Limb (tissue), 2 donors: ENCODE measurements at regions not wholly inside any gene's neighbourhood (a gene's known extent, or its start where the extent isn't known, plus 50 kb on each side); places are given as distances from the start of the nearest gene placed in this dataset.

Experiments used
- DNase-seq, 2 donors: peaks; one replicate each; pipeline ENCODE4 v3.0.0-alpha.2; 2016; ENCODE audit errors: extremely low spot score in 2 of 2

- no peak for DNase-seq
Measured at GRCh38 chr18:56175330-56176001, 462.9 kb downstream of the TXNL1 start.

- no peak for DNase-seq
Measured at GRCh38 chr18:56173542-56174220, 464.7 kb downstream of the TXNL1 start.

DNA sequence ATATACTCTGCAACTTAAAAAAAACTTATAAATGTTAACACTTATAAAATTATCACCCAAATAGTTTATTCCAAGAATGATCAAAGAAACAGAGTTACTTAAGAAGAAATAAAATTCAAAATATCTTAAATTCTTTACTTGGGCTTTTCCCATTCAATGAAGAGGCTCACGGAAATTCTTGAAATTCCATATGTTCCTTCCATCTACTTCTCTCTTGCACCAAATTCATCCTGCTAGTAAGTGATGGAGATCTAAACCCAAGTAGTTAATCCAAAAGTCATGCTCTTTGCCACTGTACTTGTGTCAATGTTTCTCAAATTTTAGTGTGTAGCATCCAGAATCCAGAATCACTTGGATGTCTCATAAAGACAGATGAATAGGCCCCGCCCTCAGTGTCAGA lies 465.9 kb downstream of the TXNL1 start:
- no peak for DNase-seq

DNA sequence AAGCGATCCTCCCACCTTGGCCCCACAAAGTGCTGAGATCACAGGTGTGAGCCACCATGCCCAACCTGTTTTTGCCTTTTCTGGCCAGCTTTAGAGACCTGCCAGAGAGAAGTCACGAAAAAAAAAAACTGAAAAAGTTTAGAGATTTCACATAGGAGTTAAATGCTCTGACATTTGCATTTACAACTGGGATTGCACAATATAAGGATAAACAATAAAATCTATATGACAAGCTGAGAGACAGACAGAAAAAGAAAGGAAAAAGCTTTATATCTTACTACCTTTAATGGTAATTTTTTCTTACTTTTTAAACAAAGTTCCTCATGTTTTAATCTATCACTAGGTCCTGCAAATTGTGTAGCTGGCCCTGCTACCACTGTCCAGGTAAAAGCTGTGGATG lies 466.5 kb downstream of the TXNL1 start:
- DNase-seq: no peak

- DNase-seq: no peak
Measured at GRCh38 chr18:56168049-56168781, 470.2 kb downstream of the TXNL1 start.

DNA sequence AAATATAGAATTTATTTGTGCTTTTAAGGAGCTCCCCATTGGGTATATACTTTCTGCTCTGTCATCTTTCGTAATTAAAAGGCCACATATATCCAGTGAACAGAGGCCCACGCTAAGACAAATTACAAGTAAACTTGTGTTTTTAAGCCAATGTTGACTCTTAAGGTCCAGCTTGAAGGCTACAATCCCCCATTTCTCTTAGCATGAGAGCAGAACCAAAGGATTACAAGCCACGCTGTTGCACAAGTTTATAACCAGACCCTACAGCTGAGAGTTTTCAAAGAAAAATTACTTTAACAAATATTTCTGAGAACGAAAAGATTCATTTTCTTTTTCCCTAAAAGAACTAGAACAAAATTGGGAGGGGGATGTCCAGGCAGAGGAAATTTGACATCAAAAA lies 471.0 kb downstream of the TXNL1 start:
- DNase-seq: no peak

- no peak for DNase-seq
Measured at GRCh38 chr18:56166914-56167313, 471.5 kb downstream of the TXNL1 start.

DNA sequence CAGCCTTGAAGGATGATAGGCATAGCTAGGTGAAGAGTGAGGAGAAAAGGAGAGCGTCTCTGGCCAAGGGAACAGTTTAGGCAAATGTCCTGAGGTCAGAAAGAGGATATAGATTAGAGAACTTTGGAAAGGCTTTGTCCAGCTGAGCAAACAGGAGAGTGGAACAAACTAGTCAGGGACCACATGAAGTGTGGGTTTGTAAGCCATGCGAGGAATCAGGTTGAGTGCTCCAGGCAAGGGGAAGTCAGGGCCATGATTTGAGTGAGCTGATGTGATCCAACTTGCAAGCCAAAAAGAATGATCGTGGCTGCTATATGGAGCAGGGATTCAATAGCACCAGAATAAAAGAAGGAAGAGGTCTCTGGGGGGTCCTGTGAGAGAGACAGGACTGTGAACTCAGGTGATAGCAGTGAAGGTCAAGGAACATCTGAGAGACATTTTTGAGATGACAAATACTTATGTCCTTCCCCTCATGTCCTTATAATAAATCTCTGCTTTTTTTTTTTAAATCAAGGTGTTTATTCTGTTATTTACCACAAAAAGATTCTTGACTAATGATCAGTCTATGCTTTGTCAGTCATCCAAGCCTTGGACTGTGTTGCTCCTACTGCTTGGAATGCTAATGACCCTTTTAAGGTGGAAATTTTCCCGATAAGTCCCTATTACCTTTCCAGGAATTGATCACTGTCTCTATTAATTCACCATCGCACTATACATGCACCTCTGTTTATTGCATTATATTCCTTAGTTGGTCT lies 472.6 kb downstream of the TXNL1 start:
- DNase-seq: no peak

DNA sequence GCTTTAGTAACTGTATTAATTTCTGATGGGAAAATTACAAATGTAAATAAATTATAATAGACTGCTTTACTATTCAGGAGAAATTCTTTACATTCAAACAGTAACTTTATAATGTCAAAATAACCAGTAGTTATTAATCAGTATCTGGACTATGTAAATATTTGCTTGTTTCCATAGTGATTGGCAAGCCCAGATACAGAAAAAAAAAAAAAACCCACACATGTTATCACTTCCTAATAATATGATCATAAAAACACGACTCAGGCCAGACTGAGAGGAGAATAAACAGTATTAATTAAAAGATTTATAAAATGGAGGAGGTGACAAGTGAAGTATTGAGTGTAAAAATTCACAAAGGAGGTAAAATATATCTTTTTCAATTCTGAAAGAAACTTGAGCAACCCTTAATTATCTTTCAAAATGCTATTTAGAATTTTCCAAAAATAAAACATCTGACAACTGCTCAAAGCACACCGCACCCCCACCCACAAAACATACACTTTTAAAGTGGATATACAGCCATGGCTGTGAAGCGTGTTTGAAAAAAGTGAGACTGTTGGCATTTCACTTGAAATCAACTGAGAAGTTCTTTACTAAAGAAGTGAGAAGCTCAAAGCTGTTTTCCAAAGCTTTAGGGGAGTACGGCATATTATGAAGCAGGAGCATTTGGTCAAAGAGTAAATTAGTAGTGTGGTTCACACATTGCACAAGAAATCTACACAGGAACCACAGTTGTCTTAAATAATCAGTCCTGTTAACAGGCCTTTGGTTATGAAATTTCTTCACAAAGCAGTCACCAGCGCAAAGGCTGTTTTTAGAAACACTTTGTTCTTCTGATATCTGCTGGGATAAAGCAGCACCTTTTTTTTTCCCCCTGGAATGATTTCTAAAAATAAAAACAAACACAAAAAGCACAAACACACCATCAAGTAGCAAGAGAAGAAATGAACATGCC lies 475.8 kb downstream of the TXNL1 start:
- DNase-seq: peak in 1 of 2 donors; percentile 56

- peak in 1 of 2 donors; percentile 27 for DNase-seq
Measured at GRCh38 chr18:56161566-56162260, 476.7 kb downstream of the TXNL1 start.

DNA sequence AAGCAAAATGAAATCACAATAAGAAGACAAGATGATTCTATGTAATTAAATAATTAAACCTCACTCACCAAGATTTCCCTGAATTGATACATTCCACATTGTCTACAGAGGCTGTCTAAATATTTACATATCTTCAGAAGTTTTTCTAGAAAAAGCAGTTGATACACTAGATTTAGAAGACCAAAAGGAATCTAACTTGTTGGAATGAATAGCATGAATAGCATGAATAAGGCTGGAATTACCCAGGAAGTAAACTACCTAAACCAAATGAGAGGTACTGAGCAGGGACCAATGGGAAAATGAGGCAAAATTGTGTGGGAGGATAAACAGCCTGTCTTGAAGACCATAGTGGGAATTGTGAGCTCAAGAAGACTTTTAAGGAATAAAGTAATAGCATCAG lies 479.7 kb downstream of the TXNL1 start:
- no peak for DNase-seq

DNA sequence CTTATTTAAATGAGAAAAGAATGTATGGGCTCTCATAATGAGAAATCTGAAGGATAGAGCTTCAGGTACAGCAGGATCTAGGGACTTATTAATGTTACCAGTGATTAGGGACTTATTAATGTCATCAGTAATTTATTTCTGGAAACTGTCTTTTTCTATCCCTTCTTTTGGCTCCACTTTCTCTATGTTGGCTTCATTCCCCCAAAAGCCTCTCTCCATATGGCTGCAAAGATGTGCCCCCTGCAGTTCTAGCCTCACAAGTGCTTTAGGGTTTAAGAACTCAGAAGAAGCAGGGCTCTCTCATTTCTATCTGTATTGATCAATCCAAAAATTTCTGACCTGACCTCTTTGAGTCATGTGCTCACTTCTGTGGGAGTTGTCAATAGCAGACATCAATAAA lies 480.9 kb downstream of the TXNL1 start:
- no peak for DNase-seq

GRCh38 chr18:56152551-56153310 lies 485.7 kb downstream of the TXNL1 start:
- DNase-seq: no peak

- DNase-seq: no peak
Measured at GRCh38 chr18:56148373-56148772, 490.0 kb downstream of the TXNL1 start.

DNA sequence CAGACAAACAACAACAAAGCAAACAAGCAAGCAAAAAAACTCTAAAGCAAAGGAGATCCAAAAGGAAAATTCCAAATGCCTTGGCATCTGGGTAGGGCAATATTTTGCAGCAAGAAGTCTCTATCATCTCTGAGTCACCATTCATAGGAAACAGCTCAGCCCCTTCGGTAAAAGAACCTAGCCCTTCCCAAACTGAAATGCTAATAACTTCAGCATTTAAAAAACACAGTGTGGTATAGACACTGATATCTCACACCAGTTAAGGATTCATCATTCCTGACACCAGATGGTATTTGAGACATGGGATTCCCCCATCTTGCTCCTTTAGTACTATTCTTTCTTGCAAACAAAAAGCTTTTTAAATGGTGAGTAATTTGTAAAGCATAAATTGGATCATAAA lies 491.8 kb downstream of the TXNL1 start:
- no peak for DNase-seq

DNA sequence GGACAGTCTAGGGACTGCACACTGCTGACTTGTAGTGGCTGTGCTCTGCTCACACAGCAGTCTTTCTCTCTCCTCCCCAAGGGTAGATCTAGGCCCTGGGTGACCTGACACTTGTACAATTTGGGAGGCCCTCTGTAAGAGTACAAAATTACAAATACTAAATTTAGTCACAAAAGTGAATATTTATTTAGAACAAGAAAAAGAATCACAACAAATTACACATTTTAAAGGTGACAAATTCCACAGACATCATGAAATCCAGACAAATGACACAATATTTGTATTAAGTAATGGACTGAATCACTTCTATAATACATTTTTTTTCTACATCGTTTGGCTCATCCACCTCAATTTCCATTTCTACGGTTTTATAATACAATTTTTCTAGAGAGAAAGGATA lies 496.4 kb downstream of the TXNL1 start:
- no peak for DNase-seq

DNA sequence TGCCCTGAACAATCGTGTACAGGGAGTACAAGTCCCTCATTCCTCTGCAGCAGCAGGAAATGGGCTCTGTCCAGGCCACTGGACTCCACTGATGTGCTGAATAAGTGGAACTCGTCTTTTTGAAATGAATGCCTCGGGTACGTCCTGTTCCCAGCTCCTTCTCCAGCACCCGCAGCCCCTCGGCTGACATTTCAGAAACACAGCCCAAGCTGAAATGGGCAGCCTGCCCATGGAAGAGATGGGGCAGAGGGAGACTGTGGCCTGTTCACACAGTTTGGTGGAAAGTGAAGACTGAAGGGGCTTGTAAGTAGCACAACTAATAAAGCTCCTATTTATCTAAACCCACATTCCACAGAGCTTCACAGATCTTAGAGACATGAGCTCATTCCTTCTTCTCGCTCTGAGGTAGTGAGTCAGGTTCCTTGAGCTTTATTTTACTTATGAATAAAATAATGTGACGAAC lies 498.6 kb downstream of the TXNL1 start:
- DNase-seq: peak in 1 of 2 donors; percentile 23

- no peak for DNase-seq
Measured at GRCh38 chr18:56139372-56139771, 499.0 kb downstream of the TXNL1 start.

DNA sequence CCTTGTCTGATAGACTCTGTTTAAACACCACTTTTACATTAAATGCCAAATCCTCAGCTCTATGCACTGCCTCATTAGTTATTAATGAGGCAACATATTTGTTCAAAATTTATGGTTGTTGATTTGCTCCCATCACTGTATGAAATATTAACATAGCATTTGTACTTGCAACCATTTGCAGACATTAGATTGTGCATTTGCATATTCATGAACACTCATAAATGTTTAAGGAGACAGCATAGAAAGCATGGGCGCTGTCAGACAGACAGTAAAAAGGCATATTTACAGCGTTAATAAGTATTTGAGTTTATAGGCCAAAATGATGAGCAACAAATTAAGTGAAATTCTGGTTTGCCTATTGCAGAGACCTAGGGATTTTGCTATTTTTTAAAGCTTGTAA lies 502.3 kb downstream of the TXNL1 start:
- no peak for DNase-seq
